GM23338 (cell line): ENCODE measurements at regions not wholly inside any gene's neighbourhood (a gene's known extent, or its start where the extent isn't known, plus 50 kb on each side); places are given as distances from the start of the nearest gene placed in this dataset.

Experiments used
- CREB1 ChIP-seq: fragments of 250-450 bp; sonication (Bioruptor Pico); IDR thresholded peaks from 2 replicates; pipeline ENCODE4 v1.5.0; 2020; ENCODE audit warnings: low read depth, mild to moderate bottlenecking, moderate library complexity
- JUNB ChIP-seq: IDR thresholded peaks from one replicate; pipeline ENCODE4 v1.6.1; 2016; ENCODE audit warnings: antibody characterized with exemption; ENCODE audit not compliant: unreplicated experiment
- STAT1 ChIP-seq: IDR thresholded peaks from one replicate; pipeline ENCODE4 v1.6.1; 2016; ENCODE audit warnings: antibody characterized with exemption; ENCODE audit not compliant: unreplicated experiment
- TF ChIP-seq, protein P1 (sequence below): fragments of 250-450 bp; sonication (Bioruptor Pico); IDR thresholded peaks from 2 replicates; pipeline ENCODE4 v1.5.0; 2020; ENCODE audit warnings: mild to moderate bottlenecking, moderate library complexity
- TF ChIP-seq, protein P2 (sequence below): IDR thresholded peaks from one replicate; pipeline ENCODE4 v1.6.1; 2018; ENCODE audit warnings: antibody characterized with exemption; ENCODE audit not compliant: unreplicated experiment

DNA sequence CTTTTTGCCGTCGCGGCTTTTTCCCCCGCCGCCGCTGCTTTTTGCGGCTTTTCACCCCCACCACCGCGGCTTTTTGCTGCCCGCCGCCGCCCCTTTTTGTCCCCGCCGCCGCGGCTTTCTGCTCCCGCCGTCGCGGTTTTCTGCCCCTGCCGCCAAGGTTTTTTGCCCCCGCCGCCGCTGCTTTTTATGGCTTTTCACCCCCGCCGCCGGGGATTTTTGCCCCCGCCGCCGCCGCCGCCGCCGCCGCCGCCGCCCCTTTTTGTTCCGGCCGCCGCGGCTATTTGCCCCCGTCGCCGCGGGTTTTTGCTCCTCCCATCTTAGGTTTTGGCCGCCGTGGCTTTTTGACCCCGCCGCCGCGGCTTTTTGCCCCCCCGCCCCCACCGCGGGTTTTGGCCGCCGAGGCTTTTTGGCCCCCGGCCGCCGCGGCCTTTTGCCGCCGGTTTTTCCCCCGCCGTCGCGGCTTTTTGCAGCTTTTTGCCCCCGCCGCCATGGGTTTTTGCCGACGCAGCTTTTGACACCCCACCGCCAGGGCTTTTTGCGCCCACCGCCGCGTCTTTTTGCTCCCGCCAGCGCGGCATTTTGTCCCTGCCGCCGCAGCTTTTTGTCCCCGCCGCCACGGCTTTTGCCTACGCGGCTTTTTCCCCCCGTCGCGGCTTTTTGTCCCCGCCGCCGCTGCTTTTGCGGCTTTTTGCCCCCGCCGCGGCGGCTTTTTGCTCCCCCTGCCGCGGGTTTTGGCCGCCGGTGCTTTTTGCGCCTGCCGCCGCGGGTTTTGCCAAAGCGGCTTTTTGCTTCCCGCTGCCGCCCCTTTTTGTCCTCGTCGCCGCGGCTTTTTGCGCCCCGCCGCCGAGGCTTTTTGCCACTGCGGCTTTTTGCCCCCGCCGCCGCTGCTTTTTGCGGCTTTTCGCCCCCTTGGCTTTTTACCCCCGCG lies 519.4 kb upstream of the WSB1 start (continued):
- TF ChIP-seq, protein P1, sequence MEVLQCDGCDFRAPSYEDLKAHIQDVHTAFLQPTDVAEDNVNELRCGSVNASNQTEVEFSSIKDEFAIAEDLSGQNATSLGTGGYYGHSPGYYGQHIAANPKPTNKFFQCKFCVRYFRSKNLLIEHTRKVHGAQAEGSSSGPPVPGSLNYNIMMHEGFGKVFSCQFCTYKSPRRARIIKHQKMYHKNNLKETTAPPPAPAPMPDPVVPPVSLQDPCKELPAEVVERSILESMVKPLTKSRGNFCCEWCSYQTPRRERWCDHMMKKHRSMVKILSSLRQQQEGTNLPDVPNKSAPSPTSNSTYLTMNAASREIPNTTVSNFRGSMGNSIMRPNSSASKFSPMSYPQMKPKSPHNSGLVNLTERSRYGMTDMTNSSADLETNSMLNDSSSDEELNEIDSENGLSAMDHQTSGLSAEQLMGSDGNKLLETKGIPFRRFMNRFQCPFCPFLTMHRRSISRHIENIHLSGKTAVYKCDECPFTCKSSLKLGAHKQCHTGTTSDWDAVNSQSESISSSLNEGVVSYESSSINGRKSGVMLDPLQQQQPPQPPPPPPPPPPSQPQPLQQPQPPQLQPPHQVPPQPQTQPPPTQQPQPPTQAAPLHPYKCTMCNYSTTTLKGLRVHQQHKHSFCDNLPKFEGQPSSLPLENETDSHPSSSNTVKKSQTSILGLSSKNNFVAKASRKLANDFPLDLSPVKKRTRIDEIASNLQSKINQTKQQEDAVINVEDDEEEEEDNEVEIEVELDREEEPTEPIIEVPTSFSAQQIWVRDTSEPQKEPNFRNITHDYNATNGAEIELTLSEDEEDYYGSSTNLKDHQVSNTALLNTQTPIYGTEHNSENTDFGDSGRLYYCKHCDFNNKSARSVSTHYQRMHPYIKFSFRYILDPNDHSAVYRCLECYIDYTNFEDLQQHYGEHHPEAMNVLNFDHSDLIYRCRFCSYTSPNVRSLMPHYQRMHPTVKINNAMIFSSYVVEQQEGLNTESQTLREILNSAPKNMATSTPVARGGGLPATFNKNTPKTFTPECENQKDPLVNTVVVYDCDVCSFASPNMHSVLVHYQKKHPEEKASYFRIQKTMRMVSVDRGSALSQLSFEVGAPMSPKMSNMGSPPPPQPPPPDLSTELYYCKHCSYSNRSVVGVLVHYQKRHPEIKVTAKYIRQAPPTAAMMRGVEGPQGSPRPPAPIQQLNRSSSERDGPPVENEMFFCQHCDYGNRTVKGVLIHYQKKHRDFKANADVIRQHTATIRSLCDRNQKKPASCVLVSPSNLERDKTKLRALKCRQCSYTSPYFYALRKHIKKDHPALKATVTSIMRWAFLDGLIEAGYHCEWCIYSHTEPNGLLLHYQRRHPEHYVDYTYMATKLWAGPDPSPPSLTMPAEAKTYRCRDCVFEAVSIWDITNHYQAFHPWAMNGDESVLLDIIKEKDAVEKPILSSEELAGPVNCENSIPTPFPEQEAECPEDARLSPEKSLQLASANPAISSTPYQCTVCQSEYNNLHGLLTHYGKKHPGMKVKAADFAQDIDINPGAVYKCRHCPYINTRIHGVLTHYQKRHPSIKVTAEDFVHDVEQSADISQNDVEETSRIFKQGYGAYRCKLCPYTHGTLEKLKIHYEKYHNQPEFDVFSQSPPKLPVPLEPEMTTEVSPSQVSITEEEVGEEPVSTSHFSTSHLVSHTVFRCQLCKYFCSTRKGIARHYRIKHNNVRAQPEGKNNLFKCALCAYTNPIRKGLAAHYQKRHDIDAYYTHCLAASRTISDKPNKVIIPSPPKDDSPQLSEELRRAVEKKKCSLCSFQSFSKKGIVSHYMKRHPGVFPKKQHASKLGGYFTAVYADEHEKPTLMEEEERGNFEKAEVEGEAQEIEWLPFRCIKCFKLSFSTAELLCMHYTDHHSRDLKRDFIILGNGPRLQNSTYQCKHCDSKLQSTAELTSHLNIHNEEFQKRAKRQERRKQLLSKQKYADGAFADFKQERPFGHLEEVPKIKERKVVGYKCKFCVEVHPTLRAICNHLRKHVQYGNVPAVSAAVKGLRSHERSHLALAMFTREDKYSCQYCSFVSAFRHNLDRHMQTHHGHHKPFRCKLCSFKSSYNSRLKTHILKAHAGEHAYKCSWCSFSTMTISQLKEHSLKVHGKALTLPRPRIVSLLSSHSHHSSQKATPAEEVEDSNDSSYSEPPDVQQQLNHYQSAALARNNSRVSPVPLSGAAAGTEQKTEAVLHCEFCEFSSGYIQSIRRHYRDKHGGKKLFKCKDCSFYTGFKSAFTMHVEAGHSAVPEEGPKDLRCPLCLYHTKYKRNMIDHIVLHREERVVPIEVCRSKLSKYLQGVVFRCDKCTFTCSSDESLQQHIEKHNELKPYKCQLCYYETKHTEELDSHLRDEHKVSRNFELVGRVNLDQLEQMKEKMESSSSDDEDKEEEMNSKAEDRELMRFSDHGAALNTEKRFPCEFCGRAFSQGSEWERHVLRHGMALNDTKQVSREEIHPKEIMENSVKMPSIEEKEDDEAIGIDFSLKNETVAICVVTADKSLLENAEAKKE (CRISPR knock-in tag) = no peak
- TF ChIP-seq JUNB = no peak
- TF ChIP-seq, protein P2, sequence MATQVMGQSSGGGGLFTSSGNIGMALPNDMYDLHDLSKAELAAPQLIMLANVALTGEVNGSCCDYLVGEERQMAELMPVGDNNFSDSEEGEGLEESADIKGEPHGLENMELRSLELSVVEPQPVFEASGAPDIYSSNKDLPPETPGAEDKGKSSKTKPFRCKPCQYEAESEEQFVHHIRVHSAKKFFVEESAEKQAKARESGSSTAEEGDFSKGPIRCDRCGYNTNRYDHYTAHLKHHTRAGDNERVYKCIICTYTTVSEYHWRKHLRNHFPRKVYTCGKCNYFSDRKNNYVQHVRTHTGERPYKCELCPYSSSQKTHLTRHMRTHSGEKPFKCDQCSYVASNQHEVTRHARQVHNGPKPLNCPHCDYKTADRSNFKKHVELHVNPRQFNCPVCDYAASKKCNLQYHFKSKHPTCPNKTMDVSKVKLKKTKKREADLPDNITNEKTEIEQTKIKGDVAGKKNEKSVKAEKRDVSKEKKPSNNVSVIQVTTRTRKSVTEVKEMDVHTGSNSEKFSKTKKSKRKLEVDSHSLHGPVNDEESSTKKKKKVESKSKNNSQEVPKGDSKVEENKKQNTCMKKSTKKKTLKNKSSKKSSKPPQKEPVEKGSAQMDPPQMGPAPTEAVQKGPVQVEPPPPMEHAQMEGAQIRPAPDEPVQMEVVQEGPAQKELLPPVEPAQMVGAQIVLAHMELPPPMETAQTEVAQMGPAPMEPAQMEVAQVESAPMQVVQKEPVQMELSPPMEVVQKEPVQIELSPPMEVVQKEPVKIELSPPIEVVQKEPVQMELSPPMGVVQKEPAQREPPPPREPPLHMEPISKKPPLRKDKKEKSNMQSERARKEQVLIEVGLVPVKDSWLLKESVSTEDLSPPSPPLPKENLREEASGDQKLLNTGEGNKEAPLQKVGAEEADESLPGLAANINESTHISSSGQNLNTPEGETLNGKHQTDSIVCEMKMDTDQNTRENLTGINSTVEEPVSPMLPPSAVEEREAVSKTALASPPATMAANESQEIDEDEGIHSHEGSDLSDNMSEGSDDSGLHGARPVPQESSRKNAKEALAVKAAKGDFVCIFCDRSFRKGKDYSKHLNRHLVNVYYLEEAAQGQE = no peak
- TF ChIP-seq STAT1 = no peak
- TF ChIP-seq CREB1 = no peak
